Stomach (tissue), 8 donors: ENCODE measurements at regions not wholly inside any gene's neighbourhood (a gene's known extent, or its start where the extent isn't known, plus 50 kb on each side); places are given as distances from the start of the nearest gene placed in this dataset.
A peak's percentile ranks its signal among the peaks of the same experiment; 100 is the strongest.

Source experiments
- DNase-seq, 2 donors: peaks; one replicate each; pipeline versions ENCODE4 v3.0.0 to v3.0.0-alpha.2; 2013 to 2019
- H3K27ac ChIP-seq, 5 donors: fragments of 200-600 bp in 4 of 5; sonication (generic) in 4 of 5; one replicate each; pipeline ENCODE4 v1.5.1; 2013 to 2019; ENCODE audit warnings: mild to moderate bottlenecking in 1 of 5, moderate library complexity in 1 of 5
- H3K27me3 ChIP-seq, 3 donors: fragments of 200-600 bp; sonication (generic); one replicate each; pipeline ENCODE4 v1.5.1; 2017 to 2019; ENCODE audit warnings: mixed run types in 1 of 3
- H3K36me3 ChIP-seq, 4 donors: fragments of 200-600 bp; sonication (generic); 1 replicate in 3 of 4; 2 replicates in 1 of 4; pipeline ENCODE4 v1.5.1; 2016 to 2019
- H3K4me1 ChIP-seq, 4 donors: fragments of 200-600 bp; sonication (generic); one replicate each; pipeline ENCODE4 v1.5.1; 2016 to 2019
- H3K4me3 ChIP-seq, 4 donors: fragments of 200-600 bp; sonication (generic) in 3 of 4; one replicate each; pipeline ENCODE4 v1.5.1; 2016 to 2019; ENCODE audit warnings: mild to moderate bottlenecking in 1 of 4
- H3K9me3 ChIP-seq, 4 donors: fragments of 200-600 bp; sonication (generic); one replicate each; pipeline ENCODE4 v1.5.1; 2016 to 2019
- EP300 ChIP-seq: sonication (generic); formaldehyde crosslinking; IDR thresholded peaks from one replicate; pipeline ENCODE4 v1.6.1; 2017; ENCODE audit warnings: antibody characterized with exemption
- POLR2A ChIP-seq, 4 donors: fragments of 450-650 bp; IDR thresholded peaks; one replicate each; pipeline ENCODE4 v1.6.1; 2016; ENCODE audit warnings: antibody characterized with exemption in 4 of 4, control low read depth in 2 of 4, mild to moderate bottlenecking in 1 of 4, moderate library complexity in 1 of 4
- POLR2AphosphoS5 ChIP-seq, 3 donors: sonication (generic); formaldehyde crosslinking; IDR thresholded peaks; one replicate each; pipeline ENCODE4 v1.6.1; 2016; ENCODE audit warnings: antibody characterized with exemption in 3 of 3
- WGBS, 5 donors: extraction: QIAGEN DNeasy Blood & Tissue Kit in 3 of 5; methylation state at CpG; one replicate each; pipeline versions ENCODE4 v1.1.5 to v1.1.7; 2013 to 2018; 5-methylcytosine and 5-hydroxymethylcytosine counted together
- intact Hi-C: fragments of 100-400 bp; cut with DNase I; formaldehyde crosslinking; loops from one replicate; pipeline ENCODE4 v1.15.1; 2023; ENCODE audit warnings: low total_unique reads
- TF ChIP-seq, protein P1 (sequence below), 7 experiments: fragments of 450-650 bp in 4 of 7; fragments of 200-600 bp in 3 of 7; sonication (generic) in 3 of 7; IDR thresholded peaks; one replicate each; pipeline ENCODE4 v1.5.1; 2016 to 2019; ENCODE audit warnings: antibody characterized with exemption in 7 of 7, control low read depth in 2 of 7, mild to moderate bottlenecking in 1 of 7
- donor health status: healthy with polysubstance abuse.
- donor health status: Bipolar disorder and iron deficiency.
- donor health status: healthy.

DNA sequence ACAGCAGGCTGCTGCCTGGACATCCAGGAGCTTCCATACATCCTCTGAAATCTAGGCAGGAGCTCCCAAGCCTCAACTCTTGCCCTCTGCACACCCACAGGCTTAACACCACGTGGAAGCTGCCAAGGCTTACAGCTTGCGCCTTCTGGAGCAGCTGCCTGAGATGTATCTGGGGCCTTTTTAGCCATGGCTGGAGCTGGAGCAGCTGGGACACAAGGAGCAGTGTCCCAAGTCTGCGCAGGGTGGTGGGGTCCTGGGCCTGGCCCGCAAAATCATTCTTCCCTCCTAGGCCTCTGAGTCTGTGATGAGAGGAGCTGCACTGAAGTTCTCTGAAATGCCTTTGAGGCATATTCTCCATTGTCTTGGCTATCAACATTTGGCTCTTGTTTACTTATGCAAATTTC is 255.0 kb downstream of the DLL1 start:
- Histone ChIP-seq H3K36me3 (no peaks in the 10 kb centered on the region), H3K4me1 (peaks cover 5 to 14% (median 8%) of the 10 kb centered on the region in 4 donors), H3K9me3 (peaks cover 3 to 9% (median 5%) of the 10 kb centered on the region in 4 donors), H3K4me3 (no peak overlapping the region), H3K27me3 (no peaks in the 10 kb centered on the region), H3K27ac (no peak overlapping the region)
- DNase-seq, result peak in 1 of 2 donors; percentile 2
- WGBS, 5 donors, result 73 to 86% (median 74%) methylated on average over 3 to 4 of the region's 4 CpGs
- TF ChIP-seq POLR2AphosphoS5 (IDR thresholded peaks at IDR 0.05) (no peak), POLR2A (IDR thresholded peaks at IDR 0.05) (no peak), EP300 (no peak)
- TF ChIP-seq, protein P1, sequence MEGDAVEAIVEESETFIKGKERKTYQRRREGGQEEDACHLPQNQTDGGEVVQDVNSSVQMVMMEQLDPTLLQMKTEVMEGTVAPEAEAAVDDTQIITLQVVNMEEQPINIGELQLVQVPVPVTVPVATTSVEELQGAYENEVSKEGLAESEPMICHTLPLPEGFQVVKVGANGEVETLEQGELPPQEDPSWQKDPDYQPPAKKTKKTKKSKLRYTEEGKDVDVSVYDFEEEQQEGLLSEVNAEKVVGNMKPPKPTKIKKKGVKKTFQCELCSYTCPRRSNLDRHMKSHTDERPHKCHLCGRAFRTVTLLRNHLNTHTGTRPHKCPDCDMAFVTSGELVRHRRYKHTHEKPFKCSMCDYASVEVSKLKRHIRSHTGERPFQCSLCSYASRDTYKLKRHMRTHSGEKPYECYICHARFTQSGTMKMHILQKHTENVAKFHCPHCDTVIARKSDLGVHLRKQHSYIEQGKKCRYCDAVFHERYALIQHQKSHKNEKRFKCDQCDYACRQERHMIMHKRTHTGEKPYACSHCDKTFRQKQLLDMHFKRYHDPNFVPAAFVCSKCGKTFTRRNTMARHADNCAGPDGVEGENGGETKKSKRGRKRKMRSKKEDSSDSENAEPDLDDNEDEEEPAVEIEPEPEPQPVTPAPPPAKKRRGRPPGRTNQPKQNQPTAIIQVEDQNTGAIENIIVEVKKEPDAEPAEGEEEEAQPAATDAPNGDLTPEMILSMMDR (IDR thresholded peaks at IDR 0.05), result no peak
- intact Hi-C loops, result no loop called here

DNA sequence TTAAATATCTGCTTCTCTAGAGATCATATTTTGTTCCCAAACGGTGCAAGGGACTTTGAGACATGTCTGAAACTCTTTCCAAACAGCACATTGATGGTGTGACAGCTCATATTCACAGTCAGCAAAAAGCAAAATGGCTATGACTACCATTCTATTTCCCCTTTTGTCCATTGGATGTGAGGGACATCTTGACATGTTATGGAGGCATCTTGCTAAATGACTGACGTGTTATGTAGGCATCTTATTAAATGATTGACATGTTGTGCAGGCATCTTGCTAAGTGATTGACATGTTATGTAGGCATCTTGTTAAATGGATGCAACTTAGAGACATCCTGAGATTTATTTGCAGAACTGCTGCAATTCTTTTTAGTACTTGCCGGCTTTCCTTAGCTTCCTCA is 255.8 kb downstream of the DLL1 start:
- H3K4me3 ChIP-seq, result no peak overlapping the region
- no peaks in the 10 kb centered on the region for H3K27me3 ChIP-seq
- intact Hi-C loops, result no loop called here
- no peak overlapping the region for H3K27ac ChIP-seq
- DNase-seq, result no peak
- TF ChIP-seq, protein P1 (IDR thresholded peaks at IDR 0.05), result no peak
- no peak for TF ChIP-seq EP300
- no peak for TF ChIP-seq POLR2A (IDR thresholded peaks at IDR 0.05)
- TF ChIP-seq POLR2AphosphoS5 (IDR thresholded peaks at IDR 0.05), result no peak
- peaks cover 3 to 9% (median 5%) of the 10 kb centered on the region in 4 donors for H3K9me3 ChIP-seq
- no peaks in the 10 kb centered on the region for H3K36me3 ChIP-seq
- peaks cover 11 to 22% (median 16%) of the 10 kb centered on the region in 4 donors for H3K4me1 ChIP-seq
- WGBS, 5 donors, result 88 to 91% (median 89%) methylated on average over 3 of the region's 3 CpGs

DNA sequence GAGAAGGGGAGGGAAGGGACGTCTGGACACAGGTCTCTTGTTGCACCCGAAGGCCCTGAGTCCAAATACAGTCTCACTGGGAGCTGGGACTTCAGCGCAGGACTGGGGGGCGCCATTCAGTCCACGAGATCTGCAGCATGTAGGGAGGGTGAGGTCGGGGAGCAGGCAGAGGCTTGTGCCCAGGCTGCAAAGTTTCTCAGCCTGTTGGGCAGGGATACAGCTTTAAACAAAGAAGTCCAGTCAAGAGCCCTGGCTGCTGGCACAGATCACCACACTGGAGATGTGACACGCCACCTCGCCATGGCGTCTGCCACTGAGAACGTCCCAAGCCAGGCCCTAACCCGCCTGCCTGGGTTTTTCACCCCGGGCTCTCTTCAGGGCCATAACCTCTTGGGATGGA is 256.6 kb downstream of the DLL1 start:
- Histone ChIP-seq H3K27me3 (no peaks in the 10 kb centered on the region), H3K4me1 (peaks cover 11 to 24% (median 16%) of the 10 kb centered on the region in 4 donors), H3K4me3 (no peak overlapping the region), H3K27ac (no peak overlapping the region), H3K36me3 (no peaks in the 10 kb centered on the region), H3K9me3 (peaks cover 3 to 9% (median 5%) of the 10 kb centered on the region in 4 donors)
- DNase-seq, result peak in 1 of 2 donors; percentile 21
- 79 to 89% (median 85%) methylated on average over 12 of the region's 12 CpGs for whole genome bisulfite sequencing, 5 donors
- intact Hi-C loops, result no loop called here
- TF ChIP-seq EP300, result no peak
- TF ChIP-seq POLR2A (IDR thresholded peaks at IDR 0.05), result no peak
- TF ChIP-seq POLR2AphosphoS5 (IDR thresholded peaks at IDR 0.05), result no peak
- TF ChIP-seq, protein P1 (IDR thresholded peaks at IDR 0.05), result no peak

DNA sequence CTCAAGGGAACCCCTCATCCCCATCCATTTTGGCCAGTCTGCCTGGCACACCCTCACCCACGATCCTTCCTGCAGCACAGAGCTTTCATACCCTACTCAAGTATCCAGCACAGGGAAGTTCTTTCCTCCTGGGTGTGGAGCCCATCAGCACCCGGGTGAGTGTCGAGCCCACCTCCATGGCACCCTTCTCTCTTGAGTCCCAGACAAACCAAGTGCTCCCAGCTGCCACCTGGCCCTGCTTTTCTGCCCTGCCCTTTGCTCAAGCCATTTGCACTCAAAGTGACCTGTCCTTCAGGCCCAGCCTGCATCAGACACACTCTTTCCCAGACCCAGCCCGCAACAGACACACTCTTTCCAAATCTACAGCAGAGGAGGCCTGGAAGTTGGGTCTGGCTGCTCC is 257.2 kb downstream of the DLL1 start:
- peak in 1 of 2 donors; percentile 15 for DNase-seq
- no peak overlapping the region for H3K27ac ChIP-seq

More for the DNA sequence above, 257.2 kb downstream of the DLL1 start:
- H3K4me1 ChIP-seq, result peaks cover 11 to 27% (median 18%) of the 10 kb centered on the region in 4 donors
- H3K36me3 ChIP-seq, result no peaks in the 10 kb centered on the region
- no peak overlapping the region for H3K4me3 ChIP-seq
- TF ChIP-seq EP300, result no peak
- no peak for TF ChIP-seq POLR2AphosphoS5 (IDR thresholded peaks at IDR 0.05)
- TF ChIP-seq, protein P1 (IDR thresholded peaks at IDR 0.05), result no peak
- no peak for TF ChIP-seq POLR2A (IDR thresholded peaks at IDR 0.05)
- WGBS, 5 donors, result 95 to 97% (median 97%) methylated on average over 4 of the region's 4 CpGs
- intact Hi-C loops, result no loop called here
- H3K9me3 ChIP-seq, result peaks cover 3 to 9% (median 5%) of the 10 kb centered on the region in 4 donors
- H3K27me3 ChIP-seq, result no peaks in the 10 kb centered on the region
